Left forelimb (tissue), 1 donor: ENCODE measurements at regions not wholly inside any gene's neighbourhood (a gene's known extent, or its start where the extent isn't known, plus 50 kb on each side); places are given as distances from the start of the nearest gene placed in this dataset.
"Not testable (repeated sequence)": the region's sequence is repeated elsewhere in the genome, so short reads cannot be mapped to it uniquely, and the experiment has no call there.

Experiments
- DNase-seq: peaks from one replicate; pipeline ENCODE4 v3.0.0-alpha.2; 2018; ENCODE audit warnings: low spot score

DNA sequence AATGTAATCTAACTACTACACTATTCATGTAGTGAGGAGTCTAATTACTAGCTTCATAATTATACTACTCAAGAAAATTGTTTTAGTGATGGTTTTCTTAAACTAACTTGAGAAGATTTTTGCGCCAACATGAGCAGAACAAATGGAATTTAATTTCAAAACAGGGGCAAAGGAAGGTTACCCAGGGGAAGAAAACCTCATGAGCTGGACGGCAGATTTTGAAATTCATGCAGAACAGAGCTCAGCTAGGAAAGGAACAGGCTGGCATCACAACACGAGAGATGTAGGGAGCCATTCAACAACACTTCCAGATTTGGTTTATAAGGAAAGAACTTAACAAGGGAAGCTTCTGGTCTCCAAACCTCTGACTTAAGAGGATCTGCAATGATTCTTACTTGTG is 235.3 kb upstream of the PRKCQ start:
- no peak for DNase-seq

DNA sequence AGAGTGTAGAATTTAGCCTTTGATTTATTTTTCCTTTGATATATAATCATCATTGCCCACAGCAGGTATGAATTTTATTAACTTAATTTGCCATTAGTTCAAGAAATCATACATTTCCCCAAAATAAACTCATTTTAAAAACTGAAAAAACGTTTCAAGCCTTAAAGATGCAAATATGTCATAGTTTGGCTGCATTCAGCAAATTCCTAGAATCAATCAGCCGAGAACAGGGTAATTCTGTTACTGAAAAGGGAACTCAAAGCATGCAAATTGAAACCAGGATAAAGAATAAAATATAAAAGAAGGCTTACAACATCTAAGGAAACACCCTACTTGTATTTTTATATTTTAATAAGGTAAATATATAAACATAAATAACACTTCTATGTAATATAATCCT is 233.8 kb upstream of the PRKCQ start:
- DNase-seq, result no peak

DNA sequence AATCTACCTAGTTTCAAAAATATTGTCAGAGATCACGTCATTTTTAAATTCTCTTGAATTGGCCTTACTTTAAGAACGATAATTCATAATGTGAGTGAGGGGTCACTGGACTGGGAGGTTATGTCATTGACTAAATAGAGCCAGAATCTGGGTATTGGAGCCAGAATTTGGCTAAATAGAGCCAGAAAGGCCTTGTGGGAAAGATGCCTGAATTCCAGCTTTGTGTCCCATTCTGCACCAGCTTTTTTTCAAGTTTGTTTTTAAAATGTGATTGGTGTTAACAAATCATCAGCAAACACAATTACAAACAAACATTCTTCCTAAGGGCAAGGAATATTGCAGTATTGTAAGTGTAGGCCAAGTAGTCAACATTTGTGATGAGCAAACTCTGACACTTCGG is 233.2 kb upstream of the PRKCQ start:
- no peak for DNase-seq

DNA sequence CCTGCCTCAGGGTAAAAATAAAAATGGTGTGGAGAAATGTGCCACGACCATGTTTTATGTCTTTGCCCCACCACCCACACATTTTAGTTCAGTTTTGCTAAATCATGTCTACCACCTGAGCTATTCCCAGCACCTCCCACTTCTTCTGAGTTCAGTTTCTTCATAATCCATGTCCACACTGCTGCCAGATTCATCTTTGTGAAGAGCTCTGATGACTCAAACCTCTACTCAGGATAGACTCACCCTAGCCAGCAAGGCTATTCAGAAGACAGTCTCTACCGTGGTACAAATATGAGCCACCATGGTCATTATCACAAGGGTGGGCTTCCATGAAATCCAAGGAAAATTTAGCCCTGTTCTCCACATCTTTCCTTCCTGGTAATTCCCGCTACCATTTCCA is 231.1 kb upstream of the PRKCQ start:
- DNase-seq, result no peak

DNA sequence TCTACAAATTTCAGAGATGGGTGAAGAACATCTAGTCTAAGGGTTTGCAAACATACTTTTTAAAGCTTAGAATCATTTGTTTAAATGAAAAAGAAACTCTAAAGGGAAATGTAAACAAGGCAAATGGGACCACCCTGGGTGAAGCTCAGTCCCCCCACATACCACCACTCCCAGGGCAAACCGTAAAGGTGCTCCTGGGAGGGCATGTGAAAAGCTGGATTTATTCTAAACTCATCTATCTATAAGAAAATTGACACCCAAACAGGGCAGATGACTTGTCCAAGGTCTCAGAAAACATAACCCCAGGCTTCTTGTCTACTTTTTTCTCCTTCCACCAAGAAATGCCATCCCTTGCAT is 223.3 kb upstream of the PRKCQ start:
- no peak for DNase-seq

DNA sequence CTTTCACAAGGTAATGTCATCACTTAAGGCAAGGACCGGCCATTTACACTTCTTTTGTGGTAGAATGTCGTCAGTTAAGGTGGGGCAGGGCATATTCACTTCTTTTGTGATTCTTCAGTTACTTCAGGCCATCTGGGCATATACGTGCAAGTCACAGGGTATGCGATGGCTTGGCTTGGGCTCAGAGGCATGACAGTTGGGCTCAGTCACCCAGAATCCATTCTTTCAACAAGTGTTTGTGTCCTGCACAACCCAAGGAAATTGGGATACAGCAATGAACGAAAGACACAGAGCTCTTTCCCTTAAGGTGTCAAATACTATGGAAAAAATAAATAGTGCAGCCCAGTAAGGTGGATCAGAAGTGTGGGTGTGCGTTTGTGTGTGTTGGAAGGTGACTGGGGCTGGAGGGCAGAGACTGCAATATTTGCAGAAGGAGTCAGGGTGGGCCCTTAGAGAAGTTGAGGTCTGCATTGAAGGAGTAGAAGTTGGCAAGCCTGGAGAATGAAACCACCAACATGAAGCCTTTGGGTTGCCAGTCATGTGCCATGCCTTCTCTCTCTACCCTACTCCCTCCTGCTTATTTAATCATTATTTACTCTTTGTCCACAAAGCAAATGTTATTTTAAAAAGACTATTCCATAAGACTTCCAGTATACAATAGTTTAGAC is 222.8 kb upstream of the PRKCQ start:
- no peak for DNase-seq

DNA sequence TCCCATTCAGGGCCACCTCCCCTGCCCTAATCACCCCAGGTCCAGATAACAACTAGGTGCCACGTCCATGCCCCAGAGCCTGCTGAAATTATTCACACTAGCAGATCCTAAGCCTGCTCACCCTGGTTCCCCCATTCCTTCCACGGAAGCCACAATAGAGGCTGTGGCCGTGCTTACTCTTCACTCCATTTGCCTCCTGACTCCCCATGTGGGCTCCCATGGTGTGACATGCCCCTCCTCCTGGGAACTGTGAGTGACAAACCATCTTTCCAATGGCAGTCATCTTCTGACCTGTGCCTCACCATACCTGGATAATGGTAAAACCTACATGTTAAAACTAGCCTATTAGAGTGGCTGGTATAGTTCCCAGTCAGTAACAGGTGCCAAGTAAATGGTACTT is 216.2 kb upstream of the PRKCQ start:
- no peak for DNase-seq

DNA sequence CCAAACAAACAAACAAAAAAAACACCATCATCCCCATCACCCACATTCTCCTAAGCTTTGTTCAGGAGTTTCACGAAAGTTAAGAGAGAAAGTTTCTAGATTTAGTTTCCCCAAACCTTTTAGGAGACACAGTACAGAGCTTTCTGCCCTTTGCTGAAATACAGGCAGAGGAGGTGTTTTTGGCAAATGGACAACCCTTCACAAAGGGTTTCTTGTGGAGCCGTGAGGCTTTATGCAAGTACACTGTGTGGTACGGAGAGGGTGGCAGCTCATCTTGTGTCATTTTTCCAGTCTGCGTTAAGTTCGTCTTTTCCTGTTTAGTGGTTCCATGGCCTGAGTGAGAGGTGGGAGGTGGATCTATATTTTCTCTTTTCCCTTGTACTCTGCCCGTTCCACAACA is 215.5 kb upstream of the PRKCQ start:
- DNase-seq, result no peak

DNA sequence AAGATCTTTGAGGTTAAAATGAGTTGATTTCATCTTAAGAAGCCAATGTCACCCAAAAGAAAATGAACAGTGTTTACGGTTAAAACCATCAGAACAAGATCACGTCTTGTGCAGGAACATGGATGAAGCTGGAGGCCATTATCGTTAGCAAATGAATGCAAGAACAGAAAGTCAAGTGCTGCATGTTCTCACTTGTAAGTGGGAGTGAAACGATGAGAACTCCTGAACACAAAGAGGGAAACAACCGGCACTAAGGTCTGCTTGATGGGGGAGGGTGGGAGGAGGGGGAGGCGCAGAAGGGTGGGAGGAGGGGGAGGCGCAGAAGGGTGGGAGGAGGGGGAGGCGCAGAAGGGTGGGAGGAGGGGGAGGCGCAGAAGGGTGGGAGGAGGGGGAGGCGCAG is 214.8 kb upstream of the PRKCQ start:
- not testable (repeated sequence) for DNase-seq

DNA sequence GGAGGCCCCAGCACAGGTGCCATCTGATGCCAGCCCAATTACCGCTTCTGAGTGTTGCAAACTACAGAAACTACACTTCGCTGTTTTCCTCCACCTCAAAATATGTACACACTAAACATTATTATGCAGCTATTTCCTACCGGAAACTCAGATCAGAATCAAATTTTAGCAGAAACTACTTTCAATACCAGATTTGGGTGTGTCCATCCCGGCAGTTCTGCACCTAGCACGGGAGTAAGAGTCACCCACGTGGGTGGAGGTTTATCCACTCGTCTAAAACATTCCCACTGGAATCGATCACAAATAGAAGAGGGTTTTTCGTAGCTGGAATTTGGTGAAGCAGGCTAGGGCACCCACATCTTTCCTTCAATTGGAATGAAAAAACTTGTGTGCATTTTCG is 214.4 kb upstream of the PRKCQ start:
- no peak for DNase-seq

DNA sequence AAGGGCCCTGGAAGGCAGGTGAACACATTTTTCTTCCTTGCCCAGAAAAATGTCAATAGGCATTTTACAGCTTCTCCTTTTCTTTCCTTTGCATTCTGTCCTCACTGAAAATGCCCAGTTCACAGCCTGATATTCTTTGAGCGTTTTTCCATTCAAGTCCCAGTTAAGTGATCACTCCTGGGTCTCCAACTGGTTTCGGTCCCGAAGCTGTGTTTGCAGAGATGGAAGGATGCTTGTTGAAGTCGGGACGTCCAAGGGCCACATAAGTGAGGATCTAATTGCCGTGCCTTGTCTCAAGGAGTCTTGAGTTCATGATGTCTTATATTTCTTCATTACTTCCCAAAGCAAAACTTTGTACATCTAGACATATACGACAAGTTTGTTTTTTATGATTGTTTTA is 208.7 kb upstream of the PRKCQ start:
- no peak for DNase-seq

DNA sequence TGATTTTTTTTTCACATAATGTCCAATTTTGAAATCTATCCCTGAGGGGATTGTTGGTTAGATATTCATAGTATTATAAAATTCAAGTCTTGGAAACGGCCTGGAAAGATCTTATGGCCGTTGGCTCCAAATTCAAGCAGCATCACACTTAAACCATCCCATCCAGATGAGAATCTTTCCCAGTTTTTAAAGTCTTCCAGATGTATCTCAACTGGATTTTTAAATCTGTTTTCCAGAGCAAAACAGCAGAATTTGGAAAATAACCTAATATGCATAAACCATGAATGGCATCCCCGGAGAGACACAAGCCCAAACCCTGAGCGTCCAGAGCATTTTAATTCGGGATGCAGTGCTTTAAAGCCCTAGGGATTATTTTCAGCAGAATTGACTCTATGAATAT is 208.2 kb upstream of the PRKCQ start:
- DNase-seq, result no peak

DNA sequence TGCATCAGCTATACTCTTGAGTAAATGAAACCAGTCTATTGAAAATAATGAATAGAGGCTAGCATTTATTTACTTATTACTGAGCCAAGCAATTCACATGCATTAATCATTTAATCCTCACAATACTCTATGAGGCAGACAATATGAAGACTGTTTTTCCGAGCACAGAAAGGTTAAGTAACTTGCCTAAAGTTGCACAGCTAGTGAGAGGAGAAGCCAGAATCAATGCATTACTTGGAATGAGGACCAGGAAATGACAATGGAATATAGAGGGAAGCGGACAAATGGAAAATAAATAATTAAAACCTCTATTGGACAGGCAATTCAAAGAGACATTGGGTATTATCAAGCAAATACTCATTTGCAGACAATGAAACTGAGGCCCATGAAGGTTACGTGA is 207.6 kb upstream of the PRKCQ start:
- DNase-seq, result no peak

DNA sequence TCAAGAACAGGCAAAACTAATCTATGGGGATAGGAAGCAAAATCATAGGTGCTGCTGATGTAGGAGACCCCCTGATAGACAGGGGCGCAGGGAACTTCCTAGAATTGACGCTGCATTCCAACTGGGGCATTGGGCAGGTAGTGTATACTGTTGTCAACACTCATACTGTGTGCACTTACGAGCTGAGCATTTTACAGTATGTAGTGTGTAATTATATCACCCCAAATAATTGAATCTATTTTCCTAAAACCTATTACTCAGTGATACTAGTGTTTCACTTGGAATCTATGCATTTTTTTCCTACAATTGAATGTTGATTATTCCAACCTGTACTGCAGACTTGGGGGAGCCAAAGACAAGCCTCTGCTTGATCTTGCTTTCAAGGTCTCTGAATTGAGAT is 207.0 kb upstream of the PRKCQ start:
- DNase-seq, result no peak

DNA sequence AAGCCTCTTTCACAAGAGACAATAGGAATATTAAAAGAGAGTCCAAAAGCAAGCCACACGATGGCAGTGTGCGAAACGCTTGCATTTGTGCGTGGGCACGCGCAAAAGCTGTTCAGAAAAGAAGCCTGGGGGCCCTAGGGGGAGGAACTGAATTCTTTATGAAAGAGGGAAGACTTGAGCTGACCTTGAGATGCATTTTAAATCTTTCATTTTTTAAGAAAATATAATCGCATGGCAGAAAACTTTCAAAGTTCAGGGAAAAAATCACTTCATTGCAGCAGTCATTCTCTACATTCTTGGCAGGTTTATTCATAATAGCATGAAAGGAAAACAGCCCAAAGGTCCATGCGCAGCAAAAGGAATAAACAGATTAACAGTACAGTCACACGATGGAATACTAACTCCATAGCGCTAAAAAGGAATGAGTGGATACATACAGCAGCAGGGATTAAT is 206.5 kb upstream of the PRKCQ start:
- DNase-seq, result no peak

DNA sequence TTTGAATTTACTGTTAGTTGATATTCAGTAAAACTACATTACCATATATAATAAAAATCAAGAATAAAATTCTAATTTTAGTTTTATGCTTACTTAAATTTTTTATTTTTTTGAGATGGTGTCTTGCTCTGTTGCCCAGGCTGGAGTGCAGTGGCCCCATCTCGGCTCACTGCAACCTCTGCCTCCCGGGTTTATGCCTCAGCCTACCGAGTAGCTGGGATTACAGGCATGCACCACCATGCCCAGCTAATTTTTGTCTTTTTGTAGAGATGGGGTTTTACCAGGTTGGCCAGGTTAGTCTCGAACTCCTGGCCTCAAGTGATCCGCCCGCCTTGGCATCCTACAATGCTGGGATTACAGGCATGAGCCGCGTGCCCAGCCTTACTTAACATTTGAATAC is 204.4 kb upstream of the PRKCQ start:
- not testable (repeated sequence) for DNase-seq

DNA sequence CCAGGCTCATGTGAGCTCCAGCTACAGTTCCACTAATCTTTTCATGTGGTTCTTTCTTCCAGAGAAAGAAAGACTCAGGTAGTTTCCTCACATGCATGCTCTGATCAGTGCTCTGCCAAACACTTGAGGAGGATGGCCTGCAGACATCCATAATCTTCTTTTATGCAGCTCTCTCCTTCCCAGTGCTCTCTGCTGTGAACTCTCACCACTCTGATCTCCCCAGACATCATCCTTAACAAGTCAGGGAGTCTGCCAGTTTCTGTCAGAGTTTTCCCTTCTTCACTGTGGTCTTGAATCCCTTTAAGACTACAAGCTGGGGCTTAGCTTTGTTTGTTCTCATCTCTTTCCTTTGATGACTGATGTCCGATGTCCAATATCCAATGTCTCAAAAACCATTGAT is 203.4 kb upstream of the PRKCQ start:
- DNase-seq, result no peak

DNA sequence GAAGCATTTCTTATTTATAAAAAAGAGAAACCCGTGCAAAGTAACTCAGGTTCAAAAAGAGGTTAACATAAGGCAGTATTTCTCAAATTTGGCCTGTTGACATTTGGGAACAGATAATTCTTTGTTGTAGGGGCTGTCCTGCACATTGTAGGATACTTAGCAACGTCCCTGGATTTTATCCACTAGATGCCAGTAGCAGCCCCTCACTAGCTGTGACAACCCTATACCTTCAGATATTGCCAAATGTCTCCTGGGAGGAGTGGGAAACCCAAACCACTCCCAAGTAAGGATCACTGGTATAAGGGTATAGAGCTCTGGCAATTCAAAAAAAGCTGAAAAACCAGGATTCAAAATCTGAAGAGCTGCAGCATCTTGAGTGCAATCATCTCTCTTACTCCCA is 202.3 kb upstream of the PRKCQ start:
- no peak for DNase-seq

DNA sequence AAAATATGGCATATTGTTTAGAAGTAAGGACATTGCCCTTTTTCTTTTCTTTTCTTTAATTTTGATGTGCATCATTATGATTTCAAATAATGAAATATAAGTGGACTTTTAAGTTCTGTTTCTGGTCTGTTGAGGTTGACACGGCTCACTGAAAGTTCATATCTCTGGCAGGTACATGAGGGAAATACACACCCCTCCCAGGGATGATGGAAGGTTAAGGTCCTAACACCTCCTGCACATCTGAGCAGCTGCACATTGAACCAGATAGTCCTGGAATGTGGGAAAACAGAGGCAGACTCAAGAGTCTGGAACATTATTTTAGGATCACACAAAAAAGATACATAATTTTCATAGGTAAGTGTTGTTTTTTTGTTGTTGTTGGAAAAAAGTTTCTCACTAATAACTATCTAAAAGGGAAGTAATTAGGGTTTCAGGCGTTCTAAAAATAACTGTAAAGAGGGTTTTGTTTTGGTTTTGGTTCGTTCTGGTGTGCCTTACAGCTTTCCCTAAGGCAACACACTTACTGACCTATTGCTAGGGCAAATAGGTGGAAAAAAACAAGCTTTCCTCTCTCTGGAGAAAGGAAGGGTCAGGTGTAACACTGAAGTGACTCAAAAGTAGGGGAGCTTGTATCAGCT is 201.2 kb upstream of the PRKCQ start:
- DNase-seq, result no peak

DNA sequence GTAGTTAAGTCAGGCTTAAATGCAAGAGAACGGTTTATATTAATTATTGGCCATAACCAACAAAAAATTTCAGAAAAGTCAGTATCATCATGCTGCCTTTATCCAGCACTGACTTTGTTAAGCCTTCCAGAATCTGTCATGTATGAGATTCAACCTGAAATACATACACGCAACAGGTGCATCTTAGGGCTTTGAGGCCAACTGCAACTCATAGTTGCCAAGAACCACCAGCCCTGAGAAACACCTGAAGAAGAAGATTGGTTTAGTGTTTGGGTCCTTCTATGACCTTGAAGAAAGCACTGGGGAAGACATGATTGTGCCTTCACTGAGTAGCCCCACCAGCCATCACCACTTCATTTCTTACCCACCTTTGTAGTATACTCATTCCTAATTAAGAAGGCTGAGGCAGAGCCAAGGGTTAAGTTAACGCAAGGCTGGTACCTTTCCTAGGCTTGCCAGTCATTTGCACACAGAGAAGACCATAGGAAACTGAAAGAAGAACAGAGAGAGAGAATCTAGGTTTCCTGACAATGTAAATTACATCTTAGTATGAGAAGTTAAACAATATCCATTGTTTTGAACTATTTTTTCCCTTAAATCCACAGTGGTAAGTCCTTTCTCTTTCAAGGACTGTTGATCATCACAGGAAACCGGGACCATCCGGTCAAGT is 200.1 kb upstream of the PRKCQ start:
- DNase-seq, result no peak

DNA sequence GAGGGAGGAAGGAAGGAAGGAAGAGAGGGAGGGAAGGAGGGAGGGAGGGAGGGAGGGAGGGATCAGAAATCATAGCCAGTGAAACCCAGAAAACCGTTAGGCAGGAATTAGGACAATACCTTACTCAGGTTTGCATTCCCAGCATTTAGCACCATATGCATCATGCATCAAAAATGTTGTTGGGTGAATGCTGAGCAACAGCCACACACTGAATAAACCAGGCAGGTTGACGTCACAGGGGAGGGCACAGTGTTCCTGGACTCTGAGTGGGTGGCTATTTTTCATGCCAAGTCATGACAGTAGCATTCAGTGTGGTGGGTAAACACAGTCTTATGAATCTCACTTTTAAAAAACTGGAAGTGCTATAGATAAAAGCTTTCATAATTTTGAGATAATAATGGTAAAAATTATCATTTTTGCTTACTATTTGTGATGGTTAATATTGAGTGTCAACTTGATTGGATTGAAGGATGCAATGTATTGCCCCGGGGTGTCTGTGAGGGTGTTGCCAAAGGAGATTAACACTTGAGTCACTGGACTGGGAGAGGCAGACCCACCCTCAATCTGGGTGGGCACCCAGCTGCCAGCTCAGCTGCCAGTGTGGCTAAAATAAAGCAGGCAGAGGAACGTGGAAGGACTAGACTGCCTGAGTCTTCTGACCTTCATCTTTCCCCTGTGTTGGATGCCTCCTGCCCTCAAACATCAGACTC is 199.1 kb upstream of the PRKCQ start:
- DNase-seq, result no peak

DNA sequence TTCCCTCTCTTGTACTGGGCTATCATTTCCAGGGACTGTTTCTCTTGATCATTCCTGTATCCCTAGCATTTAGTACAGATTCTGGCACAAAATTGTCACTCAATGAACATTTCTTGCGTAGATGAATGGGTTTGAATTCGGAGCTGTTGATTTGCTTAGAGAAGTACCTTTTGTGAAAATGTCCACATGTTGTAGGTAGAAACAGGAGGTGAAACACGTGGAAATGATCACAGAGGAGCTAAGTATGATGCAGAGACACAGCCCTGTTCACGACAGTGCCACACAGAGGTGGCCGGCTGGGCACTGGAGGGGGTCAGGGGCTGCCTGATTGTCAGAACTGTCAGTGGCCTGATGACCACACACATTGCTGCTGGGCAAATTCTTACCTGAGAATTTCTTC is 196.1 kb upstream of the PRKCQ start:
- DNase-seq, result no peak

DNA sequence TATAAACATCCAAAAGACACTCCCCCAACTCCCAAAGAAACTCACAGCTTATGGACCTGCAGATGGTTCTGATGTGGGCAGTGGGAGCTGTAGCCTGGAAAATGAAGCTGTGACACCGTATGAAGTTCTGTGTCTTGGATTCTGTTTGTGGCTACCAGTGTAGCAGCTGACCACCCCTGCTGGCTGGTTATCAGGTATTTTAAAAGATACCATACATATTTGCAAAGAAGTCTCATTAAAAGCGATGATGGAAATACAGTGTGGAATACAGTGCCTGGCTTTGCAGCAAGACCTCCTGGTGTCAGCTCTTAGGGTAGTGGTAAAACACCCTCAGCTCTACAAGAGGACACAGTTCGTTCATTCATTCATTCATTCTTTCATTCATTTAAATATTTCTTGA is 194.3 kb upstream of the PRKCQ start:
- no peak for DNase-seq
